Mammary epithelial cell (primary cell): ENCODE measurements at regions not wholly inside any gene's neighbourhood (a gene's known extent, or its start where the extent isn't known, plus 50 kb on each side); places are given as distances from the start of the nearest gene placed in this dataset.

ENCODE experiments used
- EZH2 ChIP-seq: IDR thresholded peaks from 2 replicates; pipeline ENCODE4 v1.6.1; 2012; ENCODE audit warnings: low read length, inconsistent platforms, borderline replicate concordance
- TF ChIP-seq, protein P1 (sequence below), 2 donors: IDR thresholded peaks in 1 of 2; conservative IDR thresholded peaks in 1 of 2; 2 replicates each; pipeline ENCODE4 v1.5.1; 2011 to 2012; ENCODE audit warnings: inconsistent platforms in 2 of 2, low read length in 2 of 2, mild to moderate bottlenecking in 2 of 2, control low read depth in 1 of 2, low read depth in 1 of 2; ENCODE audit not compliant: insufficient read depth in 1 of 2; ENCODE audit errors: extremely low read depth in 1 of 2

DNA sequence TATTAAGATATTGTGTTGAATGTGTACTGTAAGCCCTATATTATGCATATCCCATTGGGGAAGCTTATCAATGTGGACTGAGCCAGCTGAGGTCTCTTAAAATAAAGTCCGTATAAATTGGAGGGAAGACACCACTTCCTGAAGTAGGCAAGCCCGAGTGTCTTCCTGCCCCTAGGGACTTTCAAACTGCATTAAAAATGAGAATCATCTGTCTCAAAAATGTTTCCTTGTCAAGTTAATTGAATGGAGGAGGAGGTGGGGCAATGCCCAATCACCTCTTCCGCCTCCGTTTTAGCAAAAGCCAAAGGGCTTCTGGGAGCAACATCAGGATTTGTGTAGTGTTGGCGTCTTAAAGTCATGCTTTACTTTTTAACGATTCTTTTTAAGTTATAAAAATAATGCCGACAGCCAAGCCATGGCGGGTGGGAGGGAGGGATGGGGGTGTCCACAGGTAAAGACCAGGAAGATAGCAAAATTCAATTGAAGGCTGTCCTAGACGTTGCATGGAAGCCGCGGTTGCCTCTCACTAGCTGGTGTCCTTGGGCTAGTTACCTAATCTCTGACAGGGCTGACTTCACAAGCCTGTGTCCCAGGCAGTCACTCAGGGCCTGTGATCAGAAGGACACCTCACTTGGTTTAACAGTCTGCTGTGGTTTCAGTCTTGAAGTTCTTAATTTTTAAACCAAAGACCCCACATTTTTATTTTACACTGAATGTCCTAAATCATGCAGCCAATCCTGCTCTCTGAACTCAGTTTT lies 524.9 kb upstream of the PROK2 start:
- TF ChIP-seq, protein P1, sequence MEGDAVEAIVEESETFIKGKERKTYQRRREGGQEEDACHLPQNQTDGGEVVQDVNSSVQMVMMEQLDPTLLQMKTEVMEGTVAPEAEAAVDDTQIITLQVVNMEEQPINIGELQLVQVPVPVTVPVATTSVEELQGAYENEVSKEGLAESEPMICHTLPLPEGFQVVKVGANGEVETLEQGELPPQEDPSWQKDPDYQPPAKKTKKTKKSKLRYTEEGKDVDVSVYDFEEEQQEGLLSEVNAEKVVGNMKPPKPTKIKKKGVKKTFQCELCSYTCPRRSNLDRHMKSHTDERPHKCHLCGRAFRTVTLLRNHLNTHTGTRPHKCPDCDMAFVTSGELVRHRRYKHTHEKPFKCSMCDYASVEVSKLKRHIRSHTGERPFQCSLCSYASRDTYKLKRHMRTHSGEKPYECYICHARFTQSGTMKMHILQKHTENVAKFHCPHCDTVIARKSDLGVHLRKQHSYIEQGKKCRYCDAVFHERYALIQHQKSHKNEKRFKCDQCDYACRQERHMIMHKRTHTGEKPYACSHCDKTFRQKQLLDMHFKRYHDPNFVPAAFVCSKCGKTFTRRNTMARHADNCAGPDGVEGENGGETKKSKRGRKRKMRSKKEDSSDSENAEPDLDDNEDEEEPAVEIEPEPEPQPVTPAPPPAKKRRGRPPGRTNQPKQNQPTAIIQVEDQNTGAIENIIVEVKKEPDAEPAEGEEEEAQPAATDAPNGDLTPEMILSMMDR (conservative IDR thresholded peaks at IDR 0.05 in 1 of 2, IDR thresholded peaks at IDR 0.05 in 1 of 2; ENCODE audit: extremely low read depth in 1 of 2, insufficient read depth in 1 of 2, low read depth in 1 of 2, low read length in 2 of 2): no peak
- no peak for TF ChIP-seq EZH2
